HepG2 (cell line): ENCODE measurements at regions not wholly inside any gene's neighbourhood (a gene's known extent, or its start where the extent isn't known, plus 50 kb on each side); places are given as distances from the start of the nearest gene placed in this dataset.

Experiments
- FOXA1 ChIP-seq, 2 experiments: fragments of 450-650 bp in 1 of 2; sonication (generic) in 1 of 2; formaldehyde crosslinking in 1 of 2; IDR thresholded peaks; 2 replicates each; pipeline versions ENCODE4 v1.4.0 to v1.6.1; 2016 to 2020; ENCODE audit warnings: missing genetic modification reagents in 1 of 2
- GABPA ChIP-seq, 2 experiments: IDR thresholded peaks; 2 replicates each; pipeline ENCODE4 v1.6.1; 2011 to 2016; ENCODE audit warnings: low read depth in 2 of 2, low read length in 1 of 2, missing biosample characterization in 1 of 2, missing genetic modification characterization in 1 of 2
- HDAC2 ChIP-seq: sonication (generic); formaldehyde crosslinking; IDR thresholded peaks from 2 replicates; pipeline ENCODE4 v1.4.0; 2020; ENCODE audit warnings: missing genetic modification reagents
- POLR2A ChIP-seq, 2 experiments: IDR thresholded peaks; 2 replicates each; pipeline ENCODE4 v1.6.1; 2011; ENCODE audit warnings: low read depth in 2 of 2, low read length in 2 of 2, mild to moderate bottlenecking in 1 of 2, moderate library complexity in 1 of 2; ENCODE audit not compliant: insufficient read depth in 1 of 2
- TP53 ChIP-seq: sonication (generic); formaldehyde crosslinking; conservative IDR thresholded peaks from 2 replicates; pipeline ENCODE4 v1.4.0; 2020; ENCODE audit warnings: missing genetic modification reagents
- ZNF543 ChIP-seq: sonication (generic); formaldehyde crosslinking; IDR thresholded peaks from 2 replicates; pipeline ENCODE4 v1.4.0; 2020; ENCODE audit warnings: mild to moderate bottlenecking, missing genetic modification reagents
- TF ChIP-seq, protein P1 (sequence below), 2 experiments: fragments of 450-650 bp in 1 of 2; sonication (generic) in 1 of 2; formaldehyde crosslinking in 1 of 2; IDR thresholded peaks; 2 replicates each; pipeline versions ENCODE4 v1.6.1 to v1.8.0; 2016 to 2022; ENCODE audit warnings: antibody characterized with exemption in 1 of 2, mild to moderate bottlenecking in 1 of 2, missing genetic modification reagents in 1 of 2
- TF ChIP-seq, protein P2 (sequence below): sonication (generic); formaldehyde crosslinking; IDR thresholded peaks from 2 replicates; pipeline ENCODE4 v1.5.0; 2020; ENCODE audit warnings: mild to moderate bottlenecking, missing genetic modification reagents, moderate library complexity
- TF ChIP-seq, protein P3 (sequence below): sonication (generic); IDR thresholded peaks from 2 replicates; pipeline ENCODE4 v1.6.1; 2016; ENCODE audit warnings: low read depth, borderline replicate concordance

DNA sequence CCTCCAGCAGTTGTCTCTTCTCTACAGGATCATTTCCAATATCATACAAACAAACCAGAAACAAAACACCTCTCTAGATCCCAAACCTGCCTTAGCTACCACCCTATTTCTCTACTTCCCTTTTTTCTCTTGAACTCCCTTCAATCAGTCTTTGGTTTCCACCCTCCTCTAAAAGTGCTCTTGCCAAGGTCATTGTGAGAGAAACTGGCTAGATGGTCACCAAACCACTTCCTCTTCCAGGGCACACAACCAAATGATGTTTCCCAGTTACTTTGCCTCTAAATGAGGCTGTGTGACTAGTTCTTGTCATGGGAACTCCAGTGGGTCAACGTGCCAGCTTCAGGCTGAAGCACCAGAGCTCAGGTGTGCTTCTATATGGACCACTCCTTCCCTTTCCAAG is 85.8 kb upstream of the ARMC2 start:
- TF ChIP-seq, protein P1, sequence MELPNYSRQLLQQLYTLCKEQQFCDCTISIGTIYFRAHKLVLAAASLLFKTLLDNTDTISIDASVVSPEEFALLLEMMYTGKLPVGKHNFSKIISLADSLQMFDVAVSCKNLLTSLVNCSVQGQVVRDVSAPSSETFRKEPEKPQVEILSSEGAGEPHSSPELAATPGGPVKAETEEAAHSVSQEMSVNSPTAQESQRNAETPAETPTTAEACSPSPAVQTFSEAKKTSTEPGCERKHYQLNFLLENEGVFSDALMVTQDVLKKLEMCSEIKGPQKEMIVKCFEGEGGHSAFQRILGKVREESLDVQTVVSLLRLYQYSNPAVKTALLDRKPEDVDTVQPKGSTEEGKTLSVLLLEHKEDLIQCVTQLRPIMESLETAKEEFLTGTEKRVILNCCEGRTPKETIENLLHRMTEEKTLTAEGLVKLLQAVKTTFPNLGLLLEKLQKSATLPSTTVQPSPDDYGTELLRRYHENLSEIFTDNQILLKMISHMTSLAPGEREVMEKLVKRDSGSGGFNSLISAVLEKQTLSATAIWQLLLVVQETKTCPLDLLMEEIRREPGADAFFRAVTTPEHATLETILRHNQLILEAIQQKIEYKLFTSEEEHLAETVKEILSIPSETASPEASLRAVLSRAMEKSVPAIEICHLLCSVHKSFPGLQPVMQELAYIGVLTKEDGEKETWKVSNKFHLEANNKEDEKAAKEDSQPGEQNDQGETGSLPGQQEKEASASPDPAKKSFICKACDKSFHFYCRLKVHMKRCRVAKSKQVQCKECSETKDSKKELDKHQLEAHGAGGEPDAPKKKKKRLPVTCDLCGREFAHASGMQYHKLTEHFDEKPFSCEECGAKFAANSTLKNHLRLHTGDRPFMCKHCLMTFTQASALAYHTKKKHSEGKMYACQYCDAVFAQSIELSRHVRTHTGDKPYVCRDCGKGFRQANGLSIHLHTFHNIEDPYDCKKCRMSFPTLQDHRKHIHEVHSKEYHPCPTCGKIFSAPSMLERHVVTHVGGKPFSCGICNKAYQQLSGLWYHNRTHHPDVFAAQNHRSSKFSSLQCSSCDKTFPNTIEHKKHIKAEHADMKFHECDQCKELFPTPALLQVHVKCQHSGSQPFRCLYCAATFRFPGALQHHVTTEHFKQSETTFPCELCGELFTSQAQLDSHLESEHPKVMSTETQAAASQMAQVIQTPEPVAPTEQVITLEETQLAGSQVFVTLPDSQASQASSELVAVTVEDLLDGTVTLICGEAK (IDR thresholded peaks at IDR 0.05) = no peak
- TF ChIP-seq, protein P1 (CRISPR knock-in tag; IDR thresholded peaks at IDR 0.05) = no peak
- TF ChIP-seq FOXA1 (IDR thresholded peaks at IDR 0.05) (no peak), FOXA1 (CRISPR knock-in tag; IDR thresholded peaks at IDR 0.05) (no peak), POLR2A (IDR thresholded peaks at IDR 0.05; ENCODE audit: insufficient read depth in 1 of 2, low read depth in 2 of 2, low read length in 2 of 2) (no peak), HDAC2 (no peak), ZNF543 (CRISPR knock-in tag) (no peak), TP53 (CRISPR knock-in tag) (no peak), GABPA (IDR thresholded peaks at IDR 0.05; ENCODE audit: low read depth, low read length) (no peak), GABPA (CRISPR knock-in tag; IDR thresholded peaks at IDR 0.05; ENCODE audit: low read depth) (no peak)
- TF ChIP-seq, protein P2, sequence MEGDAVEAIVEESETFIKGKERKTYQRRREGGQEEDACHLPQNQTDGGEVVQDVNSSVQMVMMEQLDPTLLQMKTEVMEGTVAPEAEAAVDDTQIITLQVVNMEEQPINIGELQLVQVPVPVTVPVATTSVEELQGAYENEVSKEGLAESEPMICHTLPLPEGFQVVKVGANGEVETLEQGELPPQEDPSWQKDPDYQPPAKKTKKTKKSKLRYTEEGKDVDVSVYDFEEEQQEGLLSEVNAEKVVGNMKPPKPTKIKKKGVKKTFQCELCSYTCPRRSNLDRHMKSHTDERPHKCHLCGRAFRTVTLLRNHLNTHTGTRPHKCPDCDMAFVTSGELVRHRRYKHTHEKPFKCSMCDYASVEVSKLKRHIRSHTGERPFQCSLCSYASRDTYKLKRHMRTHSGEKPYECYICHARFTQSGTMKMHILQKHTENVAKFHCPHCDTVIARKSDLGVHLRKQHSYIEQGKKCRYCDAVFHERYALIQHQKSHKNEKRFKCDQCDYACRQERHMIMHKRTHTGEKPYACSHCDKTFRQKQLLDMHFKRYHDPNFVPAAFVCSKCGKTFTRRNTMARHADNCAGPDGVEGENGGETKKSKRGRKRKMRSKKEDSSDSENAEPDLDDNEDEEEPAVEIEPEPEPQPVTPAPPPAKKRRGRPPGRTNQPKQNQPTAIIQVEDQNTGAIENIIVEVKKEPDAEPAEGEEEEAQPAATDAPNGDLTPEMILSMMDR = no peak
- TF ChIP-seq, protein P3, sequence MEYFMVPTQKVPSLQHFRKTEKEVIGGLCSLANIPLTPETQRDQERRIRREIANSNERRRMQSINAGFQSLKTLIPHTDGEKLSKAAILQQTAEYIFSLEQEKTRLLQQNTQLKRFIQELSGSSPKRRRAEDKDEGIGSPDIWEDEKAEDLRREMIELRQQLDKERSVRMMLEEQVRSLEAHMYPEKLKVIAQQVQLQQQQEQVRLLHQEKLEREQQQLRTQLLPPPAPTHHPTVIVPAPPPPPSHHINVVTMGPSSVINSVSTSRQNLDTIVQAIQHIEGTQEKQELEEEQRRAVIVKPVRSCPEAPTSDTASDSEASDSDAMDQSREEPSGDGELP = no peak
